ENCODE measurements at regions not wholly inside any gene's neighbourhood (a gene's known extent, or its start where the extent isn't known, plus 50 kb on each side); places are given as distances from the start of the nearest gene placed in this dataset.

GRCh38 chr6:28711325-28711724 lies 185.6 kb downstream of the GPX5 start (continued):
- TF ChIP-seq, protein P1, sequence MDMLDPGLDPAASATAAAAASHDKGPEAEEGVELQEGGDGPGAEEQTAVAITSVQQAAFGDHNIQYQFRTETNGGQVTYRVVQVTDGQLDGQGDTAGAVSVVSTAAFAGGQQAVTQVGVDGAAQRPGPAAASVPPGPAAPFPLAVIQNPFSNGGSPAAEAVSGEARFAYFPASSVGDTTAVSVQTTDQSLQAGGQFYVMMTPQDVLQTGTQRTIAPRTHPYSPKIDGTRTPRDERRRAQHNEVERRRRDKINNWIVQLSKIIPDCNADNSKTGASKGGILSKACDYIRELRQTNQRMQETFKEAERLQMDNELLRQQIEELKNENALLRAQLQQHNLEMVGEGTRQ (CRISPR knock-in tag; IDR thresholded peaks at IDR 0.05) = no peak
- TF ChIP-seq CTCF (IDR thresholded peaks at IDR 0.05) (no peak), TEAD1 (CRISPR knock-in tag; IDR thresholded peaks at IDR 0.05) (no peak), ZBTB21 (CRISPR knock-in tag; IDR thresholded peaks at IDR 0.05; ENCODE audit: borderline replicate concordance) (no peak), MXD4 (CRISPR knock-in tag; IDR thresholded peaks at IDR 0.05; ENCODE audit: borderline replicate concordance) (no peak)
- TF ChIP-seq, protein P2, sequence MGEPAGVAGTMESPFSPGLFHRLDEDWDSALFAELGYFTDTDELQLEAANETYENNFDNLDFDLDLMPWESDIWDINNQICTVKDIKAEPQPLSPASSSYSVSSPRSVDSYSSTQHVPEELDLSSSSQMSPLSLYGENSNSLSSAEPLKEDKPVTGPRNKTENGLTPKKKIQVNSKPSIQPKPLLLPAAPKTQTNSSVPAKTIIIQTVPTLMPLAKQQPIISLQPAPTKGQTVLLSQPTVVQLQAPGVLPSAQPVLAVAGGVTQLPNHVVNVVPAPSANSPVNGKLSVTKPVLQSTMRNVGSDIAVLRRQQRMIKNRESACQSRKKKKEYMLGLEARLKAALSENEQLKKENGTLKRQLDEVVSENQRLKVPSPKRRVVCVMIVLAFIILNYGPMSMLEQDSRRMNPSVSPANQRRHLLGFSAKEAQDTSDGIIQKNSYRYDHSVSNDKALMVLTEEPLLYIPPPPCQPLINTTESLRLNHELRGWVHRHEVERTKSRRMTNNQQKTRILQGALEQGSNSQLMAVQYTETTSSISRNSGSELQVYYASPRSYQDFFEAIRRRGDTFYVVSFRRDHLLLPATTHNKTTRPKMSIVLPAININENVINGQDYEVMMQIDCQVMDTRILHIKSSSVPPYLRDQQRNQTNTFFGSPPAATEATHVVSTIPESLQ (CRISPR knock-in tag; IDR thresholded peaks at IDR 0.05) = no peak

DNA sequence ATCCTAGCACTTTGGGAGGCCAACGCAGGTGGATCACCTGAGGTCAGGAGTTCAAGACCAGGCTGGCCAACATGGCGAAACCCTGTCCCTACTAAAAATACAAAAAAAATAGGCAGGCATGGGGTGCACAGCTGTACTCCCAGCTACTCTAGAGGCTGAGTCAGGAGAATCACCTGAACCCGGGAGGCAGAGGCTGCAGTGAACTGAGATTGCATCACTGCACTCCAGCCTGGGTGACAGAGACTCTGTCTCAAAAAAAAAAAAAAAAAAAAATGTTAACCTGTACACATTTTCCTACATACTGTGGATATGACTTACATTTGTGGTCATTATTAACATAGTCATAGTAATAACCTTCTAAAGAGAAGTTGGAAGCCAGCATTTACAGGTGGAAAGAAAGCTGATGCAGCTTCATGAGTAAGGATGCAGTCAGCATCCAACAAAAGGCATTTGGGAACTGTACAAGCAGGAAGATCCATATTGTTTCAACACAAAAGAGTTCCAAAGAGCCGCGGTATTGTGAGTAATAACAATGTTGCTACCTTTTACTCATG lies 186.2 kb downstream of the GPX5 start:
- ATAC-seq = no peak
- CTCF ChIA-PET = interaction anchor here (0.7 to 1.1 kb wide), 2 partner anchors 17 to 125 kb away, joined by 3 to 5 read pairs; no protein-coding TSS in a partner anchor

DNA sequence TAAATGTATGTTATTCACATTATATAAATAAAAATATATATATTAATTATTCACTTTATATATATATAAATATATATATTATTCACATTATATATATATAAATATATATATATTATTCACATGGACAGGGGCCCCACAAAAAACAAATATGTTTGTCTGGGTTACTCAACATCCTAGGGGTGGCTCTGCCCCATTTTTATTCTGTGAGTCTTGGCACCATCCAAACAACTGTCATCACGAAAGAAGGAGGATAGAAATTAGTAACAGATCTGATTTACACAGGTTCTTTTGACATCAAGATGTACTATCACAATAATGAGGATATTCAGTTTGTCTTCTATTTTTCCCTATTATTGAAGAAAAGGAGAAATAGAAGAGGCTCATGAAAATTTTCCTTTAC lies 187.3 kb downstream of the GPX5 start:
- ChIA-PET CTCF (no interaction called here), POLR2A (interaction anchor here (0.6 kb wide), 1 partner anchor 271 kb away, joined by 5 read pairs; no protein-coding TSS in a partner anchor)
- Mint-ChIP-seq H3K27ac (no peak overlapping the region), H3K36me3 (peaks cover 3% of the 10 kb centered on the region), H3K4me1 (0 out of 2 replicates have a peak, but pooled peaks cover 3% of the 10 kb centered on the region), H3K4me3 (no peak overlapping the region), H3K27me3 (ENCODE audit: low read depth) (peaks cover 6% of the 10 kb centered on the region; the same call in 1 of the 2 replicates), H3K9me3 (peaks cover 8% of the 10 kb centered on the region)
- no peak for ATAC-seq
- peak; percentile 80; the same call in 1 of the 2 replicates for TF ChIP-seq HMGA2 (CRISPR knock-in tag; IDR thresholded peaks at IDR 0.05)
- no peak for TF ChIP-seq SOX15 (CRISPR knock-in tag; IDR thresholded peaks at IDR 0.05)
- DNase-seq (ENCODE audit: low spot score) = no peak

More for the DNA sequence above, 186.2 kb downstream of the GPX5 start:
- Mint-ChIP-seq H3K4me1 (0 out of 2 replicates have a peak, but pooled peaks cover 3% of the 10 kb centered on the region), H3K27ac (no peak overlapping the region), H3K9me3 (peaks cover 19% of the 10 kb centered on the region), H3K27me3 (ENCODE audit: low read depth) (peaks cover 10% of the 10 kb centered on the region; the same call in 1 of the 2 replicates), H3K36me3 (peaks cover 12% of the 10 kb centered on the region), H3K4me3 (no peak overlapping the region)
- no peak for TF ChIP-seq FOXJ3 (CRISPR knock-in tag; IDR thresholded peaks at IDR 0.05; ENCODE audit: borderline replicate concordance)
- TF ChIP-seq GABPB1 (CRISPR knock-in tag; IDR thresholded peaks at IDR 0.05) = no peak
- no peak for TF ChIP-seq RELA (CRISPR knock-in tag; IDR thresholded peaks at IDR 0.05; ENCODE audit: borderline replicate concordance)
- TF ChIP-seq SP1 (CRISPR knock-in tag; conservative IDR thresholded peaks at IDR 0.05) = no peak
- no peak for TF ChIP-seq CBFB (CRISPR knock-in tag; IDR thresholded peaks at IDR 0.05; ENCODE audit: low read depth)
- no peak for TF ChIP-seq MXD4 (CRISPR knock-in tag; IDR thresholded peaks at IDR 0.05; ENCODE audit: borderline replicate concordance)
- no peak for TF ChIP-seq ZMAT4 (CRISPR knock-in tag; IDR thresholded peaks at IDR 0.05)
- POLR2A ChIA-PET = interaction anchor here (0.7 to 0.8 kb wide), 2 partner anchors 11 to 863 kb away, joined by 6 to 8 read pairs; no protein-coding TSS in a partner anchor
- no peak for DNase-seq (ENCODE audit: low spot score)

Measured in WTC11 (cell line).